Progenitor cell of endocrine pancreas (in vitro differentiated cells): ENCODE measurements at regions not wholly inside any gene's neighbourhood (a gene's known extent, or its start where the extent isn't known, plus 50 kb on each side); places are given as distances from the start of the nearest gene placed in this dataset.

ENCODE experiments used
- DNase-seq: peaks from one replicate; pipeline ENCODE4 v3.0.0; 2021; ENCODE audit warnings: low spot score; ENCODE audit not compliant: unreplicated experiment
- H3K27ac Mint-ChIP-seq: 2 replicates; pipeline ENCODE4 v1.8.0; 2021; ENCODE audit warnings: mild to moderate bottlenecking, moderate library complexity, mixed read lengths
- H3K27me3 Mint-ChIP-seq: 2 replicates; pipeline ENCODE4 v1.8.0; 2021; ENCODE audit warnings: mixed read lengths
- H3K36me3 Mint-ChIP-seq: 2 replicates; pipeline ENCODE4 v1.8.0; 2022; ENCODE audit warnings: mixed read lengths; ENCODE audit not compliant: insufficient read depth
- H3K4me1 Mint-ChIP-seq: 2 replicates; pipeline ENCODE4 v1.8.0; 2021; ENCODE audit warnings: low read depth, mixed read lengths
- H3K4me3 Mint-ChIP-seq: 2 replicates; pipeline ENCODE4 v1.8.0; 2021; ENCODE audit warnings: low read depth, mild to moderate bottlenecking, moderate library complexity, mixed read lengths
- H3K9me3 Mint-ChIP-seq: 2 replicates; pipeline ENCODE4 v1.8.0; 2021; ENCODE audit warnings: low read depth, mixed read lengths
- CTCF ChIP-seq: fragments of 200-600 bp; sonication (generic); IDR thresholded peaks from one replicate; pipeline ENCODE4 v1.5.0; 2021; ENCODE audit warnings: antibody characterized with exemption, mild to moderate bottlenecking; ENCODE audit not compliant: unreplicated experiment

GRCh38 chr14:97104029-97104428 is 306.8 kb downstream of the VRK1 start:
- peaks cover 18% of the 10 kb centered on the region for H3K27me3 Mint-ChIP-seq
- TF ChIP-seq CTCF: no peak
- no peak overlapping the region for H3K4me3 Mint-ChIP-seq
- H3K4me1 Mint-ChIP-seq: peaks cover 8% of the 10 kb centered on the region
- no peak for DNase-seq
- H3K9me3 Mint-ChIP-seq: no peaks in the 10 kb centered on the region
- H3K36me3 Mint-ChIP-seq: no peaks in the 10 kb centered on the region
- H3K27ac Mint-ChIP-seq: no peak overlapping the region

GRCh38 chr14:97106166-97106565 is 309.0 kb downstream of the VRK1 start:
- Mint-ChIP-seq H3K4me3 (no peak overlapping the region), H3K27me3 (peaks cover 21% of the 10 kb centered on the region), H3K4me1 (peaks cover 8% of the 10 kb centered on the region), H3K36me3 (no peaks in the 10 kb centered on the region), H3K9me3 (no peaks in the 10 kb centered on the region), H3K27ac (no peak overlapping the region)
- TF ChIP-seq CTCF: no peak
- no peak for DNase-seq

DNA sequence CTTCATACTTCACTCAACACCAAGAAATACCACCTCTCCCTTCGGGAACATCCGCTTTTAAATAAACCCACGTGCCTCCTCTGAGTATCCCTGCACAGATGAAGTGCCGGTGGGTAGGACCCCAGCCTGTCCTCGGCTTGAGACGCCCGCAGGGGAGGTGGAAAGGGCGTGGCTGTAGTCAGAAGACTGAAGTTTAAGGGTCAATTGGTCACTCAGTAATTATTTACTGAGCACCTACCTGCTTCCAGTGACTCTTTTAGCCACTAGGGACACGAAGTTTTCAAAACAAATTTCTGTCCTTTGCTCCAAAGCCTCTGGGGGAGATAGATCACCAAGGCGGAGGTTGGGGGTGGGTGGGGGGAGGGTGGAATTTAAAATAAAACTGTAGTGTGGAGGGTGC is 309.4 kb downstream of the VRK1 start:
- Mint-ChIP-seq H3K4me3 (no peak overlapping the region), H3K9me3 (no peaks in the 10 kb centered on the region), H3K4me1 (peaks cover 8% of the 10 kb centered on the region), H3K27me3 (peaks cover 21% of the 10 kb centered on the region), H3K27ac (no peak overlapping the region), H3K36me3 (no peaks in the 10 kb centered on the region)
- DNase-seq: no peak
- TF ChIP-seq CTCF: no peak

DNA sequence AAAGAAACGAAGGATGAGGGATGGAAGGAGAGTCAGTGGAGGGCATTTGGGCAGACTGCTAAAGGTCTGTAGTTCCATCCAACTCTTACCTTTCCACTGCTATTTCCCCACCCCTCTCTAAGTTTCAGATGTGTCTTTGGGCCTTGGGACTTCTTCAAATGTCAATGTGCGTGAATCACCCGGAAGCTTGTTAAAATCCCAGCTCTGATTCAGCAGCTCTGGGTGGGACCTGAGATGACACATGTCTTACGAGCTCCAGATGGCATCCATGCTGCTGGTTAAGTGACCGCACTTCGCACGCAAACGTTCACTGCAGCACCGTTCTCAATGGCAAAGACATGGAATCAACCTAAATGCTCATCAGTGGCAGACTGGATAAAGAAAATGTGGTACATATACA is 309.9 kb downstream of the VRK1 start:
- Mint-ChIP-seq H3K4me3 (no peak overlapping the region), H3K27me3 (peaks cover 21% of the 10 kb centered on the region), H3K4me1 (peaks cover 8% of the 10 kb centered on the region), H3K27ac (no peak overlapping the region), H3K36me3 (no peaks in the 10 kb centered on the region), H3K9me3 (no peaks in the 10 kb centered on the region)
- no peak for DNase-seq
- TF ChIP-seq CTCF: no peak

DNA sequence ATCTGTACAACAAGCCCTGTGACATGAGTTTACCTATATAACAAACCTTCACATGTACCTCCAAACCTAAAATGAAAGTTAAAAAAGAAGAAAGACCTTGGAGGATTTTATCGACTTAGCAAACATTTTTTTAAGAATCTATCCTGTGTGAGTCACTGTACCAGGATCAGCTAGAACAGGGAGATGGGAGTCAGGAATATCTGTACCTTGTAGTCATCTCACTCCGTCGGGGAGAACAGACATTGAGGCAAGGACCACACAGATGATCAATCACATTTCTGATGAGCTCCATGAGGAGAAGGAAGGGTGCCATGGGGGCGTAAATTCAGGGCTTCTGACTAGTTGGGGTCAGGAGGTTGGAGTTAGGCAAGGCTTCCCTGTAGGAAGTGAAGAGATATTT is 310.6 kb downstream of the VRK1 start:
- no peak overlapping the region for H3K4me3 Mint-ChIP-seq
- peaks cover 8% of the 10 kb centered on the region for H3K4me1 Mint-ChIP-seq
- H3K36me3 Mint-ChIP-seq: no peaks in the 10 kb centered on the region
- H3K9me3 Mint-ChIP-seq: no peaks in the 10 kb centered on the region
- peaks cover 21% of the 10 kb centered on the region for H3K27me3 Mint-ChIP-seq
- TF ChIP-seq CTCF: no peak
- DNase-seq: no peak
- no peak overlapping the region for H3K27ac Mint-ChIP-seq

- Mint-ChIP-seq H3K9me3 (no peaks in the 10 kb centered on the region), H3K27ac (no peak overlapping the region), H3K4me3 (no peak overlapping the region), H3K36me3 (no peaks in the 10 kb centered on the region), H3K4me1 (peaks cover 7% of the 10 kb centered on the region), H3K27me3 (peaks cover 14% of the 10 kb centered on the region)
- TF ChIP-seq CTCF: no peak
- no peak for DNase-seq
Observed at GRCh38 chr14:97109234-97109633, 312.1 kb downstream of the VRK1 start.
